ENCODE measurements at regions not wholly inside any gene's neighbourhood (a gene's known extent, or its start where the extent isn't known, plus 50 kb on each side); places are given as distances from the start of the nearest gene placed in this dataset.
"Not testable (repeated sequence)": the region's sequence is repeated elsewhere in the genome, so short reads cannot be mapped to it uniquely, and the experiment has no call there.

GRCh38 chr3:14252321-14253021 is 73.9 kb downstream of the LSM3 start:
- DNase-seq (ENCODE audit: low read depth): no peak

- no peak for DNase-seq (ENCODE audit: low read depth)
Observed at GRCh38 chr3:14253022-14253706, 74.5 kb downstream of the LSM3 start.

GRCh38 chr3:14253707-14254382 is 75.2 kb downstream of the LSM3 start:
- no peak for DNase-seq (ENCODE audit: low read depth)

DNA sequence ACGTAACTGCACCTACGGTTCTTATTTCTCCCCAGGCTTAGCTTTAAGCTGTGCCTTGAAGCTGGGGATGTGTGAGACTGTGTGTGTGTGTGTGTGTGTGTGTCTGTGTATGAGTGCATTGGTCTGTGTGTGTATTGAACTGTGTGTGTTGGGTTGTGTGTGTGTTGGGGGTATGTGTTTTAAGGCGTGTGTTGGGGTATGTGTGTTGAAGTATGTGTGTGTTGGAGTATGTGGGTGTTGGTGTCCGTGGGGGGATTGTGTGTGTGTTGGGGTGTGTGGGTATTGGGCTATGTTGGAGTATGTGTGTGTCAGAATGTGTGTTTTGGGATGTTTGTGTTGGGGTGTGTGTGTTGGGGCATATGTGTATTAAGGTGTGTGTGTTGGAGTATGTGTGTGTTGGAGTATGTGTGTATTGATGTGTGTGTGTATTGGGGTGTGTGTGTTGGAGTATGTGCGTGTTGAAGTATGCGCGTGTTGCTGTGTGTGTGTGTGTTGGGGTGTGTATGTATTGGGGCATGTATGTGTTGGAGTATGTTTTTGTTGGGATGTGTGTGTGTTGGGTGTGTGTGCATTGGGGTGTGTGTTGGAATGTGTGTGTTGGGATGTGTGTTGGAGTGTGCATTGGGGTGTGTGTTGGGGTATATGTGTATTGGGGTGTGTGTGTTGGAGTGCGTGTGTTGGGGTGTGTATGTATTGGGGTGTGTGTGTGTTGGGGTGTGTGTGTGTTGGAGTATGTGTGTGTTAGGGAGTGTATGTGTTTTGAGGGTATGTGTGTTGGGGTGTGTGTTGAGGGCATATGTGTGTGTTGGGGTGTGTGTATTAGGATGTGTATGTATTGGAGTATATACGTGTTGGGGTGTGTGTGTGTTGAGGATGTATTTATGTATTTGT is 76.4 kb downstream of the LSM3 start:
- no peak for DNase-seq (ENCODE audit: low read depth)

- DNase-seq (ENCODE audit: low read depth): no peak
Observed at GRCh38 chr3:14256046-14256445, 77.4 kb downstream of the LSM3 start.

GRCh38 chr3:14256561-14257342 is 78.1 kb downstream of the LSM3 start:
- no peak for DNase-seq (ENCODE audit: low read depth)

DNA sequence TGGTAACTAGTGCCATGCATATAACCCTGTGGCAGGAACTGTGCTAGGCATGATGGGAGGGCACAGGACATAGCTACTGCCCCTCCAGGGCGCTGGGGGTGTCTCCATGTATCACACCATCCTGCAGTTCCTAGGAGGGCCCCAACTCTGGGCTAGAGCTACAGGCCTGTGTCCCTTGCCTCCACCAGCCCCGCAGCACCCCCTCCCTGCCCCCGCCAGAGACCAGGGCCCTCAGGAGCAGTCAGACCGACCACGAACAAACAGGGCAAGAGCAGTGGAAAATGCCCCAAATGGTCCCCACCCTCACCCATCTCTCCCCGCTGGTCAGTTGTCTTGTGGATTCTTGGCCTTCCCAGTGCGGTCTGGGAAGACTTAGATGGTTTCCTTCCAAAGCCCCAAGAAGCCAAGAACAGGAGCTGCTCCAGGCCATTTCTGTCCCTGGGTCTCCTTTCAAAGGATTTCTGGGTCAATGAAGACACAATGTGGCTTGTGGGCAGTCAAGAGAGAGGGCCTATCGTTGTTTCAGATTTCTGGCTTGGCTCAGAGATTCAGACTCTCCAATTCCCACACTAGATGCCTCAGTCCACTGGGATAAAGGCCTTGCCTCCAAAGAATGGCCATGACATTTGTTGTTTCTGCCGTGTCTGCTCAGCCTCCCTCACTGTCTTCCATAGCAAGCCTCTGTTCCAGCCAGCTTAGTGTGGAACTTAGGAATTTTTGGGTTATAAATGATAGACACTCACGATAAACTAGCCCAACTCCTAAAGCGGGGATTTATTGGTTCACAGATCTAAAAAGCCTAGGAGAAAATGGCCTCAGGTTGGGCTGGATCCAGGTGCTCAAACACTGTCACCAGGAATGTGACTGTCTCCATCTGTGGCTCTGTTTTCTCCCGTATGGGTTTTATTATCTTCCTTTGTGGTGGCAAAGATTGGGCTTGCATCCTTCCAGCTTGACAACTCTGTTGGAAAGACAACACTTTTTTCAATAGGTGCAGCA is 80.6 kb downstream of the LSM3 start:
- DNase-seq (ENCODE audit: low read depth): no peak

- no peak for DNase-seq (ENCODE audit: low read depth)
Observed at GRCh38 chr3:14260463-14260862, 81.8 kb downstream of the LSM3 start.

GRCh38 chr3:14261229-14261628 is 82.6 kb downstream of the LSM3 start:
- peak; percentile 64 for DNase-seq (ENCODE audit: low read depth)

- no peak for DNase-seq (ENCODE audit: low read depth)
Observed at GRCh38 chr3:14262212-14262611, 83.6 kb downstream of the LSM3 start.

DNA sequence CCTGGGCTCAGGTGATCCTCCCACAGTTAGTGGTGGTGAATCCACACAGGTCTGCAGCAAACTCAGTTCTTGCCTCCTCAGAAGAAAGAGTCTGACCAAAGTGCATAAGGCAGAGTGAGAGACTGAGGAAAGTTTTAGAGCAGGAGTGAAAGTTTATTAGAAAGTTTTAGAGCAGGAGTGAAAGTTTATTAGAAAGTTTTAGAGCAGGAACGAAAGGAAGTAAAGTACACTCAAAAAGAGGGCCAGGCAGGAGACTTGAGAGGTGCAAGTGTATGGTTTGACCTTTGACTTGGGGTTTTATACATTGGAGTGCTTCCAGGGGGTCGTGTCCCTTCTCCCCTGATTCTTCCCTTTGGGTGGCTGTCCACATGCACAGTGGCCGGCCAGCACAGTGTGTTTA is 84.2 kb downstream of the LSM3 start:
- DNase-seq (ENCODE audit: low read depth): no peak

DNA sequence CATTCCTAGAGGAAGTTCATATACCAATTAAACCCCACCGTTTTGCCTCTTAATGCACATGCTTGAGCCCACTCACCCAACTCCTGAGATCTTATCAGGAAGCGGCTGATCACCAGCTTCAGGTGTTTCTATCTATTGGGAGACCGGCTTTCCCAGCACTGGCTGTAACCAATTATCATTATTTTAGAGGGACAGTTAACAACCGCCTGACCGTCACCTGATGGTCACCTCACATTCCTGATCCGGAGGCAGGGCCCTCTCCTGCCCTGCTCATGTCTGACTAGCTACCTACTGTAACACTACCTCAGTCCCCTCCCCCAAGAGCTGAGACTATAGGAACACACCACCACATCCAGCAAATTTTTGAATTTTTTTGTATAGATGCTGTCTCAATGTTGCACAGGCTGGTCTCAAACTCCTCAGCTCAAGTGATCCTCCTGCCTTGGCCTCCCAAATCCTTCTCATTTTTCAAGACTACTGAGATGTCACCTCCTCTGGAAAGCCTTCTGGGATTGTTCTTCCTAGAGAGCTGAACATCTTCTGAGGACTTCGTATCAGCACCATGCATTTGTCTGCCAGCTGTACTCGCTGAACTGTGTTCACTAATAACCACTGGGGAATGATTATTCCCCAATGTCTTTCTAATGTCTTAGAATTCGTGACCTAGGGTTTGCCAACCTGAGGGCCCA is 84.8 kb downstream of the LSM3 start:
- no peak for DNase-seq (ENCODE audit: low read depth)

- no peak for DNase-seq (ENCODE audit: low read depth)
Observed at GRCh38 chr3:14265246-14265962, 86.8 kb downstream of the LSM3 start.

DNA sequence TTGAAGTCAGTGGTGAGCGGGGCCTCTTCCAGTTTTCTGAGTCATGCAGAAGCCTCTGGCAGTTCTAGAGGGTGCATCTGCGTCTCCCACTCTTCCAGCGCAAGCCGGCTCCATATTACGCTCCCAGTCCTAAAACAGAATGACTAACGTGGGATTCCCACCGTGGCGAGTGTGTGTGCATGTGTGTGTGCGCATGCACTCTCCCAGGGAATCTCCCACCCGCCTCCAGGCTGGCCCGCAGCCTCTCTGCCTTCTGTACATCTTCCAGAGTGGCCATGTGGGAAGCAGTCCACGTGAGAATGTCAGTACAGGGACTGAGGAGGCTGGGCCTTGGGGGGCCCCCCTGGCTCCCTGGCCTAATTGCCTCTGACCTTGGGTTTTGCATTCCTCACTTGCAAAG is 87.7 kb downstream of the LSM3 start:
- no peak for DNase-seq (ENCODE audit: low read depth)

DNA sequence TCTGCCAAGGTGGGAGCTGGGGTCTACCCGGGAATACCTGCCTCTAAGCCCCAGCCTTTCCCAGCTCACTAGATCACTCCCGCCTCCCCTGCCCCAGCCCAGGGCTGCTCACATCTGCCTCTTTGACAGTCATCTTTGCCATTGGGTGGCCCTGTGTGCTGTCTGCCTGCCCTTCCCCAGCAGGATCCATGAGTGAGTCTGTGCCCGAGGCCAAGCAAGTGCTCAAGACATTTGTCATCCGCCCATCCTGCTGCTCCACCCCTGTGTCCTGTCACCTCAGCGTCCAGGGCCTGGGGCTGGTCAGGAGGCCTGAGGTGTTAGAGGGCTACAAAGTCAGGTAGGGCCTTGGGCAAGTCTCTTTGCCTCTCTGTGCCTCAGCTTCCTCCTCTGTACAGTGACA is 89.4 kb downstream of the LSM3 start:
- DNase-seq (ENCODE audit: low read depth): no peak

DNA sequence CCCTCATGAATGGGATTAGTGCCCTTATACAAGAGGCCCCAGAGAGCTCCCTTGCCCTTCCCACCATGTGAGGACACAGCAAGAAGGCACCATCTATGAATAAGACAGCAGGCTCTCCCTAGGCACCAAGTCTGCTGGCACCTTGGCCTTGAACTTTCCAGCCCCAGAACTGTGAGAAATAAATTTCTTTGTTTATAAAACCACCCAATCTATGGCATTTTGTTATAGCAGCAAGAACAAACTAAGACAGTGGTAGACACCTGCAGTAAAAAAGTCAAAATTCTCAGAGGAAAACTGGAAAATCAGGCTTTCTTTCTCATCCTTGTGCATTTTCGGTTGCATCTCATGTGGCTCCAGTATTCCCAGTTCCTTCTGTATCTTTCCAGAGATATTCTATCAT is 90.3 kb downstream of the LSM3 start:
- no peak for DNase-seq (ENCODE audit: low read depth)

DNA sequence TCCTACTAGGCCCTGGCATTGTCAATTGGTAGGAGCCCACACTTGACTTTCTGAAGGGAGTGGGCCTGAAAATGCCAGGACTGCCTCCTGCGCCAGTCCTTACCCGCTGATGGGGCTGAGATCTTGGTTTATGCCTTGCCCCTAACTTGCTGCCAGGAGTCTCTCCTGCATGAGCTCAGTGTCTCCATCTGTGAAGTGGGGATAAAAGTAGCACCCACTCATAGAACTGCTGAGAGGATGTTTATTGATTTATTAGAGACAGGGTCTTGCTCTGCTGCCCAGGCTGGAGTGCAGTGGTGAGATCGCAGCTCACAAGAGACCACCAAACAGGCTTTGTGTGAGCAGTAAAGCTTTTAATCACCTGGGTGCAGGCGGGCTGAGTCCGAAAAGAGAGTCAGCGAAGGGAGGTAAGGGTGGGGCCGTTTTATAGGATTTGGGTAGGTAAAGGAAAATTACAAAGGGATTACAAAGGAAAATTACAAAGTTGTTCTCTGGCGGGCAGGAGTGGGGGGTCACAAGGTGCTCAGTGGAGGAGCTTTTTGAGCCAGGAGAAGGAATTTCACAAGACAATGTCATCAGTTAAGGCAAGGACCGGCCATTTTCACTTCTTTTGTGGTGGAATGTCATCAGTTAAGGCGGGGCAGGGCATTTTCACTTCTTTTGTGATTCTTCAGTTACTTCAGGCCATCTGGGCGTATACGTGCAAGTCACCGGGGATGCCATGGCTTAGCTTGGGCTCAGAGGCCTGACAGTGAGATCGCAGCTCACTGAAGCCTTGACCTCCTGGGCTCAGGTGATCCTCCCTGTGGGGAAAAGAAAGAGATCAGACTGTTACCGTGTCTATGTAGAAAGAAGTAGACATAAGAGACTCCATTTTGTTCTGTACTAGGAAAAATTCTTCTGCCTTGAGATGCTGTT is 93.7 kb downstream of the LSM3 start:
- not testable (repeated sequence) for DNase-seq (ENCODE audit: low read depth)
